Type B pancreatic cell (in vitro differentiated cells): ENCODE measurements at regions not wholly inside any gene's neighbourhood (a gene's known extent, or its start where the extent isn't known, plus 50 kb on each side); places are given as distances from the start of the nearest gene placed in this dataset.
"Not testable (repeated sequence)": the region's sequence is repeated elsewhere in the genome, so short reads cannot be mapped to it uniquely, and the experiment has no call there.

ENCODE experiments used
- DNase-seq: peaks from one replicate; pipeline ENCODE4 v3.0.0; 2021; ENCODE audit warnings: mixed read lengths; ENCODE audit not compliant: unreplicated experiment; ENCODE audit errors: extremely low spot score
- H3K27ac Mint-ChIP-seq: 2 replicates; pipeline ENCODE4 v1.8.0; 2021; ENCODE audit warnings: mild to moderate bottlenecking, mixed read lengths
- H3K27me3 Mint-ChIP-seq: 2 replicates; pipeline ENCODE4 v1.8.0; 2021; ENCODE audit warnings: mixed read lengths
- H3K36me3 Mint-ChIP-seq: 2 replicates; pipeline ENCODE4 v1.8.0; 2021; ENCODE audit warnings: mixed read lengths
- H3K4me1 Mint-ChIP-seq: one replicate; pipeline ENCODE4 v1.8.0; 2021; ENCODE audit warnings: mixed read lengths; ENCODE audit not compliant: unreplicated experiment
- H3K4me3 Mint-ChIP-seq: 2 replicates; pipeline ENCODE4 v1.8.0; 2021; ENCODE audit warnings: mild to moderate bottlenecking, mixed read lengths
- H3K9me3 Mint-ChIP-seq: 2 replicates; pipeline ENCODE4 v1.8.0; 2021; ENCODE audit warnings: mixed read lengths
- TF ChIP-seq, protein P1 (sequence below): fragments of 200-600 bp; sonication (generic); conservative IDR thresholded peaks from 2 replicates; pipeline ENCODE4 v1.5.0; 2021; ENCODE audit warnings: antibody characterized with exemption, mild to moderate bottlenecking

DNA sequence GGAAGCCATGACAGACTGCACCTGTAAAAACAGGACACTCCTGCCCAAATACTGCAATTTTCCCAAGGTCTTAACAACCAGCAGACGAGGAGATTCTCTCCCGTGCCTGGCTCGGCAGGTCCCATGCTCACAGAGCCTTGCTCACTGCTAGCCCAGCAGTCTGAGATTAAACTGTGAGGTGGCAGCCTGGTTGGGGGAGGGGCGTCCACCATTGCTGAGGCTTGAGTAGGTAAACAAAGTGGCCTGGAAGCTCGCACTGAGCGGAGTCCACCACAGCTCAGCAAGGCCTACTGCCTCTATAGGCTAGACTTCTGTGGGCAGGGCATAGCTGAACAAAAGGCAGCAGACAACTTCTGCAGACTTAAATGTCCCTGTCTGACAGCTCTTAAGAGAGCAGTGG lies 80.3 kb downstream of the ANXA5 start:
- H3K4me1 Mint-ChIP-seq, H3K4me3 Mint-ChIP-seq, H3K36me3 Mint-ChIP-seq, DNase-seq, H3K27ac Mint-ChIP-seq, H3K9me3 Mint-ChIP-seq, H3K27me3 Mint-ChIP-seq: not testable (repeated sequence)

GRCh38 chr4:121614101-121614500 lies 82.7 kb downstream of the ANXA5 start:
- Mint-ChIP-seq H3K27me3 (no peaks in the 10 kb centered on the region), H3K27ac (no peak overlapping the region), H3K4me3 (no peak overlapping the region), H3K9me3 (no peaks in the 10 kb centered on the region), H3K36me3 (no peaks in the 10 kb centered on the region), H3K4me1 (no peaks in the 10 kb centered on the region)
- TF ChIP-seq, protein P1, sequence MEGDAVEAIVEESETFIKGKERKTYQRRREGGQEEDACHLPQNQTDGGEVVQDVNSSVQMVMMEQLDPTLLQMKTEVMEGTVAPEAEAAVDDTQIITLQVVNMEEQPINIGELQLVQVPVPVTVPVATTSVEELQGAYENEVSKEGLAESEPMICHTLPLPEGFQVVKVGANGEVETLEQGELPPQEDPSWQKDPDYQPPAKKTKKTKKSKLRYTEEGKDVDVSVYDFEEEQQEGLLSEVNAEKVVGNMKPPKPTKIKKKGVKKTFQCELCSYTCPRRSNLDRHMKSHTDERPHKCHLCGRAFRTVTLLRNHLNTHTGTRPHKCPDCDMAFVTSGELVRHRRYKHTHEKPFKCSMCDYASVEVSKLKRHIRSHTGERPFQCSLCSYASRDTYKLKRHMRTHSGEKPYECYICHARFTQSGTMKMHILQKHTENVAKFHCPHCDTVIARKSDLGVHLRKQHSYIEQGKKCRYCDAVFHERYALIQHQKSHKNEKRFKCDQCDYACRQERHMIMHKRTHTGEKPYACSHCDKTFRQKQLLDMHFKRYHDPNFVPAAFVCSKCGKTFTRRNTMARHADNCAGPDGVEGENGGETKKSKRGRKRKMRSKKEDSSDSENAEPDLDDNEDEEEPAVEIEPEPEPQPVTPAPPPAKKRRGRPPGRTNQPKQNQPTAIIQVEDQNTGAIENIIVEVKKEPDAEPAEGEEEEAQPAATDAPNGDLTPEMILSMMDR, result no peak
- no peak for DNase-seq

GRCh38 chr4:121599049-121599448 lies 97.7 kb downstream of the ANXA5 start:
- Mint-ChIP-seq H3K4me1 (no peaks in the 10 kb centered on the region), H3K27ac (no peak overlapping the region), H3K4me3 (no peak overlapping the region), H3K27me3 (no peaks in the 10 kb centered on the region), H3K36me3 (no peaks in the 10 kb centered on the region), H3K9me3 (no peaks in the 10 kb centered on the region)
- TF ChIP-seq, protein P1, result no peak
- no peak for DNase-seq

DNA sequence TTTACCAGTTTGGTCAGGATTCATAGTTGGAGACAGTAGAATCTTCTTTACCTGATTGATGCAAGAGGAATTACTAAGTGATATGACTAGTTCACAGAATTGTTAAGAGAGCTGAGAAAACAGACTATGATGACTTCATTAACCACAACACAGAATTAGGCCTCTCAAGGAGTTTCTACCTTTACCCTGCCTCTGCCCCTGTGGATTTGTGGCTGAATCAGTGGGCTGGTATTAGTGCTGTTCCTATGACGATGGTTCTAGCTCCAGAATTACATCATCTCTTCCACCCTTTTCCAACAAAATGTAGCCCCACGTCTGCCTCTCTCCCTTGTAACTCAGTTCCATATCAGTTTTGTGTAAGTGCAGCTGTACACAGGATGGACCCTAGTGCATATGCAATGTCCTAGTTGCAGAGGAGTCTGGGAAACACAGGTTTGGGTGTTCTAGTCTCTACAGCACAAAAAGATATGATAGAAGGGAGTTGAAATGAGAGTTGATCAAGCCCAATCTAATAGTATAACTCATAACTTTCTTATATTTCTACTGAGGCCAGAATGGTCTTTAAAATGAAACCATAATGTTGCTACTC lies 99.3 kb downstream of the ANXA5 start:
- no peak for DNase-seq
- TF ChIP-seq, protein P1, result no peak
- Mint-ChIP-seq H3K4me1 (no peaks in the 10 kb centered on the region), H3K27me3 (no peaks in the 10 kb centered on the region), H3K27ac (no peak overlapping the region), H3K9me3 (no peaks in the 10 kb centered on the region), H3K36me3 (no peaks in the 10 kb centered on the region), H3K4me3 (no peak overlapping the region)

GRCh38 chr4:121594796-121595526 lies 101.8 kb downstream of the ANXA5 start:
- no peak for DNase-seq
- Mint-ChIP-seq H3K9me3 (no peaks in the 10 kb centered on the region), H3K4me3 (no peak overlapping the region), H3K36me3 (no peaks in the 10 kb centered on the region), H3K4me1 (no peaks in the 10 kb centered on the region), H3K27me3 (no peaks in the 10 kb centered on the region), H3K27ac (no peak overlapping the region)
- TF ChIP-seq, protein P1, result no peak

DNA sequence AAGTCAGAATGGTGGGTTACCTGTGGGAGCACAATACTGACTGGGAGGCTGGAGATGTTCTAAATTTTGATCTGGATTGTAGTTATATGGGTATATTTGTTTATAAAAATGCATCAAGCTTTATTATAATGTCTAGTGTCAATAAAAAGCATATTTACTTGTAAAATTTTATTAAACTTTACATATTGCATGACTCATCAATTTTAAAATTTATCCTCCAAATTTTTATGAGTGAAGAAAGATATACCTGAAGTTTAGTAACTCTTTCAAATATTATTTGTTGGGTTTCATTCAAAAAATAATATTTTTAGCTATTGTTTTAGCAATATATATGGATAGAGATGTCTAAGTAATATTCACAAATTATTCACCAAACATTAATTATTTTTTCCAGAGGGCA lies 103.0 kb downstream of the ANXA5 start:
- no peak overlapping the region for H3K27ac Mint-ChIP-seq
- TF ChIP-seq, protein P1, result no peak
- no peaks in the 10 kb centered on the region for H3K9me3 Mint-ChIP-seq
- H3K4me3 Mint-ChIP-seq, result no peak overlapping the region
- H3K27me3 Mint-ChIP-seq, result no peaks in the 10 kb centered on the region
- H3K4me1 Mint-ChIP-seq, result no peaks in the 10 kb centered on the region
- H3K36me3 Mint-ChIP-seq, result no peaks in the 10 kb centered on the region
- DNase-seq, result no peak

DNA sequence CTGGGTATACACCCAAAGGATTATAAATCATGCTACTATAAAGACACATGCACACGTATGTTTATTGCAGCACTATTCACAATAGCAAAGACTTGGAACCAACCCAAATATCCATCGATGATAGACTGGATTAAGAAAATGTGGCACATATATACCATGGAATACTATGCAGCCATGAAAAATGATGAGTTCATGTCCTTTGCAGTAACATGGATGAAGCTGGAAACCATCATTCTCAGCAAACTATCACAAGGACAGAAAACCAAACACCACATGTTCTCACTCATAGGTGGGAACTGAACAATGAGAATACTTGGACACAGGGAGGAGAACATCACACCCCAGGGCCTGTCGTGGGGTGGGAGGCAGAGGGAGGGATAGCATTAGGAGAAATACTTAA lies 104.5 kb downstream of the ANXA5 start:
- H3K27me3 Mint-ChIP-seq, result peaks cover 11% of the 10 kb centered on the region
- not testable (repeated sequence) for H3K4me1 Mint-ChIP-seq, DNase-seq, H3K4me3 Mint-ChIP-seq, H3K9me3 Mint-ChIP-seq, H3K36me3 Mint-ChIP-seq, H3K27ac Mint-ChIP-seq
